ENCODE measurements at regions not wholly inside any gene's neighbourhood (a gene's known extent, or its start where the extent isn't known, plus 50 kb on each side); places are given as distances from the start of the nearest gene placed in this dataset.

GRCh38 chr14:98976271-98976670 is 295.7 kb downstream of the BCL11B start:
- DNase-seq (ENCODE audit: low read depth, low spot score), result no peak

- DNase-seq (ENCODE audit: low read depth, low spot score), result no peak
These were observed 294.5 kb downstream of the BCL11B start for GRCh38 chr14:98977451-98977850.

- DNase-seq (ENCODE audit: low read depth, low spot score), result no peak
These were observed 289.0 kb downstream of the BCL11B start for GRCh38 chr14:98982986-98983385.

GRCh38 chr14:98984027-98984718 is 287.8 kb downstream of the BCL11B start:
- DNase-seq (ENCODE audit: low read depth, low spot score), result no peak

GRCh38 chr14:98984719-98985041 is 287.3 kb downstream of the BCL11B start:
- DNase-seq (ENCODE audit: low read depth, low spot score), result peak; percentile 55

- no peak for DNase-seq (ENCODE audit: low read depth, low spot score)
These were observed 278.2 kb downstream of the BCL11B start for GRCh38 chr14:98993818-98994217.

- no peak for DNase-seq (ENCODE audit: low read depth, low spot score)
These were observed 277.4 kb downstream of the BCL11B start for GRCh38 chr14:98994561-98994960.

GRCh38 chr14:98997526-98998205 is 274.3 kb downstream of the BCL11B start:
- no peak for DNase-seq (ENCODE audit: low read depth, low spot score)

- DNase-seq (ENCODE audit: low read depth, low spot score), result no peak
These were observed 272.7 kb downstream of the BCL11B start for GRCh38 chr14:98999345-98999744.

- DNase-seq (ENCODE audit: low read depth, low spot score), result no peak
These were observed 272.1 kb downstream of the BCL11B start for GRCh38 chr14:98999901-99000300.

GRCh38 chr14:99001241-99001640 is 270.8 kb downstream of the BCL11B start:
- no peak for DNase-seq (ENCODE audit: low read depth, low spot score)

- no peak for DNase-seq (ENCODE audit: low read depth, low spot score)
These were observed 268.4 kb downstream of the BCL11B start for GRCh38 chr14:99003646-99004045.

GRCh38 chr14:99004112-99004511 is 267.9 kb downstream of the BCL11B start:
- no peak for DNase-seq (ENCODE audit: low read depth, low spot score)

- DNase-seq (ENCODE audit: low read depth, low spot score), result no peak
These were observed 265.7 kb downstream of the BCL11B start for GRCh38 chr14:99006276-99006675.

- DNase-seq (ENCODE audit: low read depth, low spot score), result no peak
These were observed 264.2 kb downstream of the BCL11B start for GRCh38 chr14:99007795-99008194.

- no peak for DNase-seq (ENCODE audit: low read depth, low spot score)
These were observed 262.1 kb downstream of the BCL11B start for GRCh38 chr14:99009871-99010270.

- no peak for DNase-seq (ENCODE audit: low read depth, low spot score)
These were observed 260.6 kb downstream of the BCL11B start for GRCh38 chr14:99011385-99011784.

GRCh38 chr14:99012703-99013102 is 259.3 kb downstream of the BCL11B start:
- no peak for DNase-seq (ENCODE audit: low read depth, low spot score)

GRCh38 chr14:99015833-99016232 is 256.2 kb downstream of the BCL11B start:
- no peak for DNase-seq (ENCODE audit: low read depth, low spot score)

- DNase-seq (ENCODE audit: low read depth, low spot score), result no peak
These were observed 248.6 kb downstream of the BCL11B start for GRCh38 chr14:99023371-99023770.

- no peak for DNase-seq (ENCODE audit: low read depth, low spot score)
These were observed 247.1 kb downstream of the BCL11B start for GRCh38 chr14:99024926-99025325.

GRCh38 chr14:99025418-99025817 is 246.6 kb downstream of the BCL11B start:
- no peak for DNase-seq (ENCODE audit: low read depth, low spot score)

- DNase-seq (ENCODE audit: low read depth, low spot score), result no peak
These were observed 245.5 kb downstream of the BCL11B start for GRCh38 chr14:99026471-99026870.

- no peak for DNase-seq (ENCODE audit: low read depth, low spot score)
These were observed 244.0 kb downstream of the BCL11B start for GRCh38 chr14:99028041-99028440.
